ENCODE measurements at regions not wholly inside any gene's neighbourhood (a gene's known extent, or its start where the extent isn't known, plus 50 kb on each side); places are given as distances from the start of the nearest gene placed in this dataset.

- Mint-ChIP-seq H3K4me3 (no peak overlapping the region), H3K36me3 (no peaks in the 10 kb centered on the region), H3K4me1 (ENCODE audit: low read depth) (peaks cover 5% of the 10 kb centered on the region), H3K27ac (no peak overlapping the region), H3K27me3 (peaks cover 7% of the 10 kb centered on the region), H3K9me3 (no peaks in the 10 kb centered on the region)
- DNase-seq: no peak
- ChIA-PET POLR2A (no interaction called here), CTCF (no interaction called here)
- intact Hi-C loops (cut with micrococcal nuclease): no loop called here
Observed at GRCh38 chr10:78548369-78548768, 514.7 kb downstream of the RPS24 start.

DNA sequence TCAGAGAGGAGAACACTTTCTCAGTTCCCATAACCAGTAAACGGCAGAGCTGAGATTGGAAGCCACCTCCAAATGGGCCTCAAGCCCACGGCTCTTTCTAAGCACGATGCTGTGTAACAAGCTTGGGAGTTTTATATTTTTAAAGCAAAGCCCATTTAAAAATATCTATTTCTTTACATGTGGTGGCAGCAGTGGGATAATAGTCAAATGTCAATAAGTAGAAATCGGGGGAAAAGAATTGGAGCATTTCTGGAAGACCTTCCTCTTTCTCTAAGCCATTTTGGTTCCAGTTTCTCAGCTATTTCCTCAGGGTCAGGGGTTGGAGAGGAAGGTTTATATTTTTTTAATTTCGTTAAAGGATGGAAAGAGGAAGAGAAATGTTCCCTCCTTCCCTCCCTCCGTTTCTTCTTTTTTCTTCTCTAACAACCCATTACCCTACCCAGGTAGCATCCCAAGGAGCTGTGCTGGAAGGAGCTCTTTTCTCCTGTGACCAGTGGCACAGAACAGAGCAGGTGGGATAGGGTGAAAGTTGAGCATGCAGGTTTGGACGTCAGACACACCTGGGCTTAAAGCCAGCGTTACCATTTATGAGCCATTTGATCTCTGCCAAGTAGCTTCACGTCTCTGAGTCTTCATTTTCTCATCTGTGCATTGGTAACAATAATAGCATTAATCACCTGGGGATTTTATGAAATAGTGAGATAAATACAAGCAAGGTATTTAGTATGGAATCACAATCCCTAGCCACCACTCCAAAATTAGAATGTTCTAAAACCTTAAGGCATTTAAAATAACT is 515.7 kb downstream of the RPS24 start:
- no peak overlapping the region for H3K27ac Mint-ChIP-seq
- peaks cover 2% of the 10 kb centered on the region for H3K4me1 Mint-ChIP-seq (ENCODE audit: low read depth)
- CTCF ChIA-PET: no interaction called here
- POLR2A ChIA-PET: no interaction called here
- peaks cover 7% of the 10 kb centered on the region for H3K27me3 Mint-ChIP-seq
- no peak for DNase-seq
- intact Hi-C loops (cut with micrococcal nuclease): no loop called here
- no peak overlapping the region for H3K4me3 Mint-ChIP-seq
- no peaks in the 10 kb centered on the region for H3K9me3 Mint-ChIP-seq
- no peaks in the 10 kb centered on the region for H3K36me3 Mint-ChIP-seq

- peaks cover 2% of the 10 kb centered on the region for H3K4me1 Mint-ChIP-seq (ENCODE audit: low read depth)
- H3K4me3 Mint-ChIP-seq: no peak overlapping the region
- no peaks in the 10 kb centered on the region for H3K36me3 Mint-ChIP-seq
- DNase-seq: no peak
- CTCF ChIA-PET: no interaction called here
- H3K27me3 Mint-ChIP-seq: peaks cover 7% of the 10 kb centered on the region
- intact Hi-C loops (cut with micrococcal nuclease): no loop called here
- no peaks in the 10 kb centered on the region for H3K9me3 Mint-ChIP-seq
- POLR2A ChIA-PET: no interaction called here
- no peak overlapping the region for H3K27ac Mint-ChIP-seq
Observed at GRCh38 chr10:78550090-78550489, 516.4 kb downstream of the RPS24 start.

DNA sequence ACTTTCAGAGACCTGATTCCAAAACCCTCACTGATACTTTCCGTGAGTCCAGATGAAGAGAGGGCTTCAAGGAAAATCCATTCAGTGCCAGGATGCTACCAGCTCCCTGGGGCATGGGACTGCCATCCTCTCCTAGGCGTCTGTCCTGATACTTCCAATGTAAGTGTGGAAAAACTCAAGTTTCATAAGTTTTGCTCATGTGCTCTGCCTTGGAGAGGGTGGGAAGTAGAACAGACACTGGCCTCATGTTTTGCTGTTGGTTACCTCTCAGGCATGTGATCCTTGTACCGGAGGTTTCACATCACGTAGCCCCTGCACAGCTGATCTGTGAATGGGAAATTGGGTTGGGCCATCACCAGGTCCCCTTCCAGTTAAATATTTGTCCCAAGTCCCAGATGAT is 517.1 kb downstream of the RPS24 start:
- DNase-seq: no peak
- intact Hi-C loops (cut with micrococcal nuclease): no loop called here
- Mint-ChIP-seq H3K36me3 (no peaks in the 10 kb centered on the region), H3K4me1 (ENCODE audit: low read depth) (peaks cover 2% of the 10 kb centered on the region), H3K27me3 (peaks cover 7% of the 10 kb centered on the region), H3K4me3 (no peak overlapping the region), H3K9me3 (no peaks in the 10 kb centered on the region), H3K27ac (no peak overlapping the region)
- CTCF ChIA-PET: no interaction called here
- POLR2A ChIA-PET: no interaction called here

DNA sequence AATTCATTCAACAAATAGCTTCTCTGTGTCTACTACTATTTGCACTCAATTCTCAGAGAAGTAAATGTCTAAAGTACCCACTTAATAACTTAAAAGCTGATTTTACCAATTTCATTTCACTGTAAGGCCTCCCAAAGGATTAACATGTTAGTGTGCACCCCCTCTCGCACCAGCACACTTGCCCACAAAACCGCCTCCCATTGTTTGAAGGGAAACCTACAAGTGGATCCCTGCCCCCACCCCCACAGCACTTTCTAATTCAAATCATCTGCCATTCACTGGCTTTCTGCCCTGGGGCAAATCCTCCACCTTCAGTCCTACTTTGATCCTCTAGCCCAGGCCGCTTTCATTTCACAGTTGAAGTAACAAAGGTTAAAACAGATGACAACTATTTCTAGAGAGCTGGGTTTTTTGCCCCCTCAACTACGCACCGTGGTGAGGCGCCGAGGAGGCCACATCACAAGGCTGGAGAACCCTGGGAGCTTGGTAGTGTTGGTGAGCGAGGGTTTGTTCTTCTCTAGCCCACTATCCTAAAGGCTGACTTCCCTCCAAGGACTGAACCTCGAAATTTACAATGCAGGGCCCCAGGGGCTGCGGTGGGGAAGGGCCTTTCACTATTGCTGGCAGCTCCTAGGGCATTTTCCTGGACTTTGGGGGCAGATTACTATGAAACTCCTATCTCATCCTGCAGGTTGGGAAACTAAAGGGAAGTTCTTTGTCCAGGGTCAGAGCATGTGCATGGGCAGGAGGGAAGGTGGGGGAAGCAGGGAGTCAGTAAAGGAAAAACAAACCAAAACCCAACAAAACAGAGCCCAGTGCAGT is 517.4 kb upstream of the ZMIZ1 start:
- Mint-ChIP-seq H3K4me3 (no peak overlapping the region), H3K36me3 (no peaks in the 10 kb centered on the region), H3K9me3 (no peaks in the 10 kb centered on the region), H3K27me3 (peaks cover 7% of the 10 kb centered on the region), H3K4me1 (ENCODE audit: low read depth) (peaks cover 2% of the 10 kb centered on the region), H3K27ac (no peak overlapping the region)
- intact Hi-C loops (cut with micrococcal nuclease): no loop called here
- ChIA-PET POLR2A (no interaction called here), CTCF (no interaction called here)
- no peak for DNase-seq

- intact Hi-C loops (cut with micrococcal nuclease): no loop called here
- H3K36me3 Mint-ChIP-seq: no peaks in the 10 kb centered on the region
- H3K4me1 Mint-ChIP-seq (ENCODE audit: low read depth): peaks cover 2% of the 10 kb centered on the region
- H3K4me3 Mint-ChIP-seq: no peak overlapping the region
- no peak for DNase-seq
- POLR2A ChIA-PET: no interaction called here
- H3K27ac Mint-ChIP-seq: no peak overlapping the region
- CTCF ChIA-PET: no interaction called here
- no peaks in the 10 kb centered on the region for H3K9me3 Mint-ChIP-seq
- H3K27me3 Mint-ChIP-seq: peaks cover 7% of the 10 kb centered on the region
Observed at GRCh38 chr10:78552261-78552811, 516.4 kb upstream of the ZMIZ1 start.

DNA sequence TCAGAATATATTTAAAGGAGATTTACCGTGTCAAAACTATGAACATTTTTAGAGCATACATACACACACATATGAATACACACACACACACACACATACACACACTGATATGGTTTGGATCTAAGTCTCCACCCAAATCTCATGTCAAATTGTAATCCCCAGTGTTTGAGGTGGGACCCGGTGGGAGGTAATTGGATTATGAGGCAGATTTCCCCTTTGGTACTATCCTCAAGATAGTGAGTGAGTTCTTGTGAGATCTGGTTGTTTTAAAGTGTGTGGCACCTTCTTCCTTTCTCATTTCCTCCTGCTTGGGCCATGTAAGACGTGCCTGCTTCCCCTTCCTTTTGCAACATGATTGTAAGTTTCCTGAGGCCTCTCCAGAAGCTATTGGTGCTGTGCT is 515.0 kb upstream of the ZMIZ1 start:
- no peak overlapping the region for H3K4me3 Mint-ChIP-seq
- no peak overlapping the region for H3K27ac Mint-ChIP-seq
- H3K9me3 Mint-ChIP-seq: no peaks in the 10 kb centered on the region
- H3K4me1 Mint-ChIP-seq (ENCODE audit: low read depth): peaks cover 2% of the 10 kb centered on the region
- ChIA-PET CTCF (no interaction called here), POLR2A (no interaction called here)
- no peaks in the 10 kb centered on the region for H3K36me3 Mint-ChIP-seq
- intact Hi-C loops (cut with micrococcal nuclease): no loop called here
- H3K27me3 Mint-ChIP-seq: peaks cover 5% of the 10 kb centered on the region
- no peak for DNase-seq

GRCh38 chr10:78555128-78555527 is 513.6 kb upstream of the ZMIZ1 start:
- no peak for DNase-seq
- no peak overlapping the region for H3K4me3 Mint-ChIP-seq
- ChIA-PET CTCF (no interaction called here), POLR2A (no interaction called here)
- no peaks in the 10 kb centered on the region for H3K36me3 Mint-ChIP-seq
- H3K9me3 Mint-ChIP-seq: no peaks in the 10 kb centered on the region
- no peak overlapping the region for H3K27ac Mint-ChIP-seq
- intact Hi-C loops (cut with micrococcal nuclease): no loop called here
- H3K4me1 Mint-ChIP-seq (ENCODE audit: low read depth): peaks cover 2% of the 10 kb centered on the region
- H3K27me3 Mint-ChIP-seq: no peaks in the 10 kb centered on the region

GRCh38 chr10:78556705-78557432 is 511.9 kb upstream of the ZMIZ1 start:
- no peaks in the 10 kb centered on the region for H3K27me3 Mint-ChIP-seq
- no peaks in the 10 kb centered on the region for H3K4me1 Mint-ChIP-seq (ENCODE audit: low read depth)
- DNase-seq: no peak
- intact Hi-C loops (cut with micrococcal nuclease): no loop called here
- no peak overlapping the region for H3K4me3 Mint-ChIP-seq
- ChIA-PET CTCF (no interaction called here), POLR2A (no interaction called here)
- H3K27ac Mint-ChIP-seq: no peak overlapping the region
- no peaks in the 10 kb centered on the region for H3K9me3 Mint-ChIP-seq
- H3K36me3 Mint-ChIP-seq: no peaks in the 10 kb centered on the region

- Mint-ChIP-seq H3K9me3 (no peaks in the 10 kb centered on the region), H3K4me3 (no peak overlapping the region), H3K27ac (no peak overlapping the region), H3K27me3 (no peaks in the 10 kb centered on the region), H3K36me3 (no peaks in the 10 kb centered on the region), H3K4me1 (ENCODE audit: low read depth) (no peaks in the 10 kb centered on the region)
- CTCF ChIA-PET: no interaction called here
- intact Hi-C loops (cut with micrococcal nuclease): no loop called here
- POLR2A ChIA-PET: no interaction called here
- DNase-seq: no peak
Observed at GRCh38 chr10:78557433-78557925, 511.3 kb upstream of the ZMIZ1 start.

- ChIA-PET POLR2A (no interaction called here), CTCF (no interaction called here)
- H3K27me3 Mint-ChIP-seq: no peaks in the 10 kb centered on the region
- H3K9me3 Mint-ChIP-seq: no peaks in the 10 kb centered on the region
- intact Hi-C loops (cut with micrococcal nuclease): no loop called here
- H3K4me3 Mint-ChIP-seq: no peak overlapping the region
- H3K4me1 Mint-ChIP-seq (ENCODE audit: low read depth): no peaks in the 10 kb centered on the region
- H3K27ac Mint-ChIP-seq: no peak overlapping the region
- H3K36me3 Mint-ChIP-seq: no peaks in the 10 kb centered on the region
- DNase-seq: no peak
Observed at GRCh38 chr10:78559661-78560340, 509.0 kb upstream of the ZMIZ1 start.

- Mint-ChIP-seq H3K27me3 (no peaks in the 10 kb centered on the region), H3K4me1 (ENCODE audit: low read depth) (no peaks in the 10 kb centered on the region), H3K9me3 (no peaks in the 10 kb centered on the region), H3K4me3 (no peak overlapping the region), H3K27ac (no peak overlapping the region), H3K36me3 (no peaks in the 10 kb centered on the region)
- ChIA-PET CTCF (no interaction called here), POLR2A (no interaction called here)
- intact Hi-C loops (cut with micrococcal nuclease): no loop called here
- DNase-seq: no peak
Observed at GRCh38 chr10:78560341-78560688, 508.5 kb upstream of the ZMIZ1 start.
